KMS-11 (cell line): ENCODE measurements at regions not wholly inside any gene's neighbourhood (a gene's known extent, or its start where the extent isn't known, plus 50 kb on each side); places are given as distances from the start of the nearest gene placed in this dataset.
"Not testable (repeated sequence)": the region's sequence is repeated elsewhere in the genome, so short reads cannot be mapped to it uniquely, and the experiment has no call there.

ENCODE experiments used
- H2AFZ ChIP-seq: fragments of 200-600 bp; sonication (generic); 2 replicates; pipeline ENCODE4 v1.6.1; 2016; ENCODE audit warnings: antibody characterized with exemption, mixed run types, low read depth
- H3K27ac ChIP-seq: fragments of 200-600 bp; sonication (generic); 2 replicates; pipeline ENCODE4 v1.6.1; 2016; ENCODE audit warnings: mild to moderate bottlenecking, mixed run types
- H3K27me3 ChIP-seq: fragments of 200-600 bp; sonication (generic); 2 replicates; pipeline ENCODE4 v1.6.1; 2017; ENCODE audit warnings: mild to moderate bottlenecking, low read depth, mixed run types, moderate library complexity; ENCODE audit not compliant: insufficient read depth
- H3K36me3 ChIP-seq: fragments of 200-600 bp; sonication (generic); 2 replicates; pipeline ENCODE4 v1.6.1; 2017; ENCODE audit warnings: mild to moderate bottlenecking, mixed run types; ENCODE audit not compliant: insufficient read depth
- H3K4me1 ChIP-seq: fragments of 200-600 bp; sonication (generic); 2 replicates; pipeline ENCODE4 v1.6.1; 2016; ENCODE audit warnings: mild to moderate bottlenecking, low read depth, mixed run types; ENCODE audit not compliant: poor library complexity, severe bottlenecking
- H3K4me2 ChIP-seq: fragments of 200-600 bp; sonication (generic); 2 replicates; pipeline ENCODE4 v1.7.0; 2016; ENCODE audit warnings: mild to moderate bottlenecking, mixed run types
- H3K4me3 ChIP-seq: fragments of 200-600 bp; sonication (generic); IDR thresholded peaks from 2 replicates; pipeline ENCODE4 v1.6.1; 2017; ENCODE audit warnings: low read depth, low read length, mixed read lengths; ENCODE audit not compliant: insufficient read depth
- H3K79me2 ChIP-seq: fragments of 200-600 bp; sonication (generic); 2 replicates; pipeline ENCODE4 v1.6.1; 2016; ENCODE audit warnings: low read depth, mixed run types; ENCODE audit not compliant: insufficient read depth
- H3K9ac ChIP-seq: fragments of 200-600 bp; sonication (generic); 2 replicates; pipeline ENCODE4 v1.6.1; 2016; ENCODE audit warnings: mild to moderate bottlenecking, mixed run types
- H4K20me1 ChIP-seq: fragments of 200-600 bp; sonication (generic); 2 replicates; pipeline ENCODE4 v1.6.1; 2016; ENCODE audit warnings: mild to moderate bottlenecking, mixed run types; ENCODE audit not compliant: insufficient read depth
- CTCF ChIP-seq: fragments of 200-600 bp; sonication (generic); conservative IDR thresholded peaks from 2 replicates; pipeline ENCODE4 v1.6.1; 2017; ENCODE audit warnings: low read depth, mild to moderate bottlenecking, antibody characterized with exemption, low read length, moderate library complexity, mixed read lengths

GRCh38 chr14:48193893-48194292 is 518.5 kb upstream of the MDGA2 start:
- Histone ChIP-seq H3K9ac (no peak overlapping the region), H2AFZ (no peak overlapping the region), H3K27me3 (no peaks in the 10 kb centered on the region), H3K4me3 (no peak overlapping the region), H4K20me1 (no peaks in the 10 kb centered on the region), H3K79me2 (no peaks in the 10 kb centered on the region), H3K4me1 (no peaks in the 10 kb centered on the region), H3K27ac (no peak overlapping the region), H3K36me3 (no peaks in the 10 kb centered on the region), H3K4me2 (no peak overlapping the region)
- TF ChIP-seq CTCF = no peak

GRCh38 chr14:48149624-48150023 is 474.2 kb upstream of the MDGA2 start:
- not testable (repeated sequence) for H3K4me1 ChIP-seq, H3K4me3 ChIP-seq, H4K20me1 ChIP-seq

GRCh38 chr14:48140804-48141203 is 465.4 kb upstream of the MDGA2 start:
- Histone ChIP-seq H3K36me3 (no peaks in the 10 kb centered on the region), H3K27me3 (no peaks in the 10 kb centered on the region), H3K27ac (no peak overlapping the region), H3K9ac (no peak overlapping the region), H3K4me3 (no peak overlapping the region), H3K4me1 (no peaks in the 10 kb centered on the region), H3K4me2 (no peak overlapping the region), H3K79me2 (no peaks in the 10 kb centered on the region), H4K20me1 (no peaks in the 10 kb centered on the region), H2AFZ (no peak overlapping the region)
- no peak for TF ChIP-seq CTCF

More at GRCh38 chr14:48149624-48150023, 474.2 kb upstream of the MDGA2 start:
- H3K36me3 ChIP-seq, H3K79me2 ChIP-seq, H3K27ac ChIP-seq, H3K9ac ChIP-seq, H3K4me2 ChIP-seq, H3K27me3 ChIP-seq, H2AFZ ChIP-seq: not testable (repeated sequence)

- no peak overlapping the region for H3K4me2 ChIP-seq
These were observed 454.1 kb upstream of the MDGA2 start for GRCh38 chr14:48129472-48129871.

GRCh38 chr14:48127674-48128073 is 452.3 kb upstream of the MDGA2 start:
- no peak overlapping the region for H3K27ac ChIP-seq
- no peak overlapping the region for H3K4me3 ChIP-seq
- H3K4me2 ChIP-seq = no peak overlapping the region
- H3K4me1 ChIP-seq = no peaks in the 10 kb centered on the region
- no peak overlapping the region for H2AFZ ChIP-seq
- no peaks in the 10 kb centered on the region for H4K20me1 ChIP-seq
- no peaks in the 10 kb centered on the region for H3K79me2 ChIP-seq
- H3K9ac ChIP-seq = no peak overlapping the region
- no peaks in the 10 kb centered on the region for H3K36me3 ChIP-seq
- no peak for TF ChIP-seq CTCF
- H3K27me3 ChIP-seq = no peaks in the 10 kb centered on the region

More at GRCh38 chr14:48129472-48129871, 454.1 kb upstream of the MDGA2 start:
- no peak overlapping the region for H2AFZ ChIP-seq
- H3K79me2 ChIP-seq = no peaks in the 10 kb centered on the region
- TF ChIP-seq CTCF = no peak
- H4K20me1 ChIP-seq = no peaks in the 10 kb centered on the region
- no peak overlapping the region for H3K9ac ChIP-seq
- H3K27me3 ChIP-seq = no peaks in the 10 kb centered on the region
- H3K27ac ChIP-seq = no peak overlapping the region
- H3K4me3 ChIP-seq = no peak overlapping the region
- no peaks in the 10 kb centered on the region for H3K4me1 ChIP-seq
- no peaks in the 10 kb centered on the region for H3K36me3 ChIP-seq
